ENCODE measurements at regions not wholly inside any gene's neighbourhood (a gene's known extent, or its start where the extent isn't known, plus 50 kb on each side); places are given as distances from the start of the nearest gene placed in this dataset.
A peak's percentile ranks its signal among the peaks of the same experiment; 100 is the strongest.

DNA sequence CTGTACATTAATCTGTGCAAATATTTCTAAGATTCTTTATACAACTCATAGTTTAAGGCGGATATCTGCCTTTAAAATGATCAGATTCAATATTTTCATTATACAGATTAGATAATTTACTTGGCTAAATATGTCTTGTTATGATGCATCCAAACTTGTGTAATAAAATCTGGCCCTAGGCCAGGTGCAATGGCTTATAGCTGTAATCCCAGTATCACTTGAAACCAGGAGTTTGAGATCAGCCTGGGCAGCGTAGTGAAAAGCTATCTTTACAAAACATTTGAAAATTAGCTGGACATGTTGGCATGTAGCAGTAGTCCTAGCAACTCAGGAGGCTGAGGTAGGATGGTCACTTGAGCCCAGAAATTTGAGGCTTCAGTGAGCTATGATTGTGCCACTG lies 2002.2 kb upstream of the ACO1 start:
- peak; percentile 12 for DNase-seq (ENCODE audit: low read depth)
- TF ChIP-seq, protein P1, sequence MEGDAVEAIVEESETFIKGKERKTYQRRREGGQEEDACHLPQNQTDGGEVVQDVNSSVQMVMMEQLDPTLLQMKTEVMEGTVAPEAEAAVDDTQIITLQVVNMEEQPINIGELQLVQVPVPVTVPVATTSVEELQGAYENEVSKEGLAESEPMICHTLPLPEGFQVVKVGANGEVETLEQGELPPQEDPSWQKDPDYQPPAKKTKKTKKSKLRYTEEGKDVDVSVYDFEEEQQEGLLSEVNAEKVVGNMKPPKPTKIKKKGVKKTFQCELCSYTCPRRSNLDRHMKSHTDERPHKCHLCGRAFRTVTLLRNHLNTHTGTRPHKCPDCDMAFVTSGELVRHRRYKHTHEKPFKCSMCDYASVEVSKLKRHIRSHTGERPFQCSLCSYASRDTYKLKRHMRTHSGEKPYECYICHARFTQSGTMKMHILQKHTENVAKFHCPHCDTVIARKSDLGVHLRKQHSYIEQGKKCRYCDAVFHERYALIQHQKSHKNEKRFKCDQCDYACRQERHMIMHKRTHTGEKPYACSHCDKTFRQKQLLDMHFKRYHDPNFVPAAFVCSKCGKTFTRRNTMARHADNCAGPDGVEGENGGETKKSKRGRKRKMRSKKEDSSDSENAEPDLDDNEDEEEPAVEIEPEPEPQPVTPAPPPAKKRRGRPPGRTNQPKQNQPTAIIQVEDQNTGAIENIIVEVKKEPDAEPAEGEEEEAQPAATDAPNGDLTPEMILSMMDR (IDR thresholded peaks at IDR 0.05; ENCODE audit: low read length, missing control alignments): no peak
- no peak overlapping the region for H3K4me3 ChIP-seq (replicated peaks; ENCODE audit: low read depth, low read length)

DNA sequence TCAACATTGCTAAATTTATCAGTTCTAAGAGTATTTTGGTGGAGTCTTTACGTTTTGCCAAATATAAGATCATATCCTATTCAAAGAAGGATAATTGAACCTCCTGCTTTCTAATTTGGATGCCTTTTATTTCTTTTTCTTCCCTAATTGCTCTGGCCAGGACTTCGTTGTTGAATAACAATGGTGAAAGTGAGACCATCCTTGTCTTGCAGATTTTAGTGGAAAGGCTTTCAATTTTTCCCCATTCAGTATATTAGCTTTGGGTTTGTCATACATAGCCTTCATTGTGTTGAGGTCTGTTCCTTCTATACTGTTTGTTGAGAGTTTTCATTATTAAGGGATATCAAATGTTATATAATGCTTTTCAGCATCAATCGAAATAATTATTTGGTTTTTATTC lies 1974.2 kb upstream of the ACO1 start:
- DNase-seq (ENCODE audit: low read depth): no peak
- no peak overlapping the region for H3K4me3 ChIP-seq (replicated peaks; ENCODE audit: low read depth, low read length)
- TF ChIP-seq, protein P1 (IDR thresholded peaks at IDR 0.05; ENCODE audit: low read length, missing control alignments): no peak

DNA sequence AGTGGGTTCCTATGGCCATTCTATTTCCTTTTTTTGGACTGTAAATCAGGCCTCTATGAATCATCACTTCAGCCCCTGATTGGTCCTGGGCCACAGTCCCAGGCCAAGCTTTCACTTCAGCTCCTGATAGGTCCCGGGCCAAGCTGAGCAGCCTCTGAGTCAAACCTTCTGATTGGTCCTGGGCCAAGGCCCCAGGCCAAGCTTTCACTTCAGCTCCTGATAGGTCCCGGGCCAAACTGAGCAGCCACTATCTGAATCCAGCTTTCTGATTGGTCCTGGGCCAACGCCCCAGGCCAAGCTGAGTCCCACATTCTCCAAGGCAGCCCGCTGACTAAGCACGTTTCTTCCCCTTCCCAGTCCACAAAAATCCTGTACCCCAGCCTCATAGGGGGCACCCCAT lies 1972.9 kb upstream of the ACO1 start:
- DNase-seq (ENCODE audit: low read depth): no peak
- no peak overlapping the region for H3K4me3 ChIP-seq (replicated peaks; ENCODE audit: low read depth, low read length)
- TF ChIP-seq, protein P1 (IDR thresholded peaks at IDR 0.05; ENCODE audit: low read length, missing control alignments): no peak

DNA sequence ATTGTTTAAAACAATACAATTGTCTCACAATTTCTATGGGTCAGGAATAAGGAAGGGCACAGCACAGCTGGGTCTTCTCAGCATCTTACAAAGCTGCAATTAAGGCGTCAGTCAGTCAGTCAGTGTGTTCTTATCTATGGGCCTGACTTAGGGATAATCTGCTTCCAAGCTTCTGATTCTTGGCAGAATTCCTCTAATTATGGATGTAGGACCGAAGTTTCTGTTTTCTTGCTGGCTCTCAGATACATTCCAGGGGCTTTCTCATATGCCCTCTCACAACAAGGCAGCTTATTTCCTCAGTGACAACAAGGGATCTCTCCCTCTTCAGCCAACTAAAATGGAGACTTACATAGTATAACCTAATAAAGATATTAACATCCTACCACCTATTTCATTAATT lies 1925.3 kb upstream of the ACO1 start:
- no peak overlapping the region for H3K4me3 ChIP-seq (replicated peaks; ENCODE audit: low read depth, low read length)
- DNase-seq (ENCODE audit: low read depth): no peak
- TF ChIP-seq, protein P1 (IDR thresholded peaks at IDR 0.05; ENCODE audit: low read length, missing control alignments): no peak

DNA sequence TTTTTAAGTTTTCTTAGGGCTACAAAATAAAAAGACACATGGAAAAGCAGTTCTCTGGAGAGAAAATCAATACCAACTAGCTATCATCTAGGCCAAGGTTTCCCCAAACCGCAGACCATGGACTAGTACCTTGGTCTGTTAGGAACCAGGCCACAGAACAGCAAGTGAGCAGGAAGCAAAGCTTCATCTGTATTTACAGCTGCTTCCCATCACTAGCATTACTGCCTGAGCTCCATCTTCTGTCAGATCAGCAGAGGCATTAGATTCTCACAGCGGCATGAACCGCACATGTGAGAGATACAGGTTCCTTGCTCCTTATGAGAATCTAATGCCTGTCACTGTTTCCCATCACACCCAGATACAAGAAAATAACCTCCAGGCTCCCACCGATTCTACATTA lies 1907.6 kb upstream of the ACO1 start:
- no peak for DNase-seq (ENCODE audit: low read depth)
- TF ChIP-seq, protein P1 (IDR thresholded peaks at IDR 0.05; ENCODE audit: low read length, missing control alignments): no peak
- no peak overlapping the region for H3K4me3 ChIP-seq (replicated peaks; ENCODE audit: low read depth, low read length)

DNA sequence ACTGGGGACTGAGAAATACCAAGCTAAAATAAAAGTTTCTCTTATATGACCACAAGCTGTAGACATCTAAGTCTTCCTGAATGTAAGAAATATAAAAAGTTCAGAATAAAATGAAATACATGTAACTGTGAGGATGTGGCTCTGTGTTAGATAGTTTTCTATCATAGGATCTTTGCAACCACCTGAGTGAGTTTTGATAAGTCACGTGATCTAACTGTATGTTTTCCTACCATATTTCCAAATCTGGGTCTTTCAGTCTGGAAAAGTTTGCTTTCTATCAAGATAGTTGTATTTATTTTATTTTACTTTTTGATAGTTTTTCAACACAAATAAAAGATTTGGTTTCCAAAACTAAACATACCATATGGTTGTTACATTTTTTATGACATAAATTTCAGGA lies 1905.8 kb upstream of the ACO1 start:
- no peak for DNase-seq (ENCODE audit: low read depth)
- TF ChIP-seq, protein P1 (IDR thresholded peaks at IDR 0.05; ENCODE audit: low read length, missing control alignments): no peak
- H3K4me3 ChIP-seq (replicated peaks; ENCODE audit: low read depth, low read length): no peak overlapping the region

DNA sequence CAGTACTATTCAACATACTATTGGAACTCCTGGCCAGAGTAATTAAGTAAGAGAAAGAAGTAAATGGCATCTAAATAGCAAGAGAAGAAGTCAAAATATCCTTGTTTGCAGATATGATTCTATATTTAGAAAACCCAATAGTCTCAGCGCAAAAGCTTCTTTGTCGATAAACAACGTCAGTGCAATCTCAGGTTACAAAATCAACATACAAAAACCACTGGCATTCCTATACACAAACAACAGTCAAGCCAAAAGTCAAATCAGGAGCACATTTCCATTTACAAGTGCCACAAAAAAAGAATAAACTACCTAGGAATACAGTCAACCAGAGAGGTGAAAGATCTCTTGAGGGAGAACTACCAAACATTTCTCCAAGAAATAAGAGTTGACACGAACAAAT lies 1901.9 kb upstream of the ACO1 start:
- TF ChIP-seq, protein P1 (IDR thresholded peaks at IDR 0.05; ENCODE audit: low read length, missing control alignments): no peak
- DNase-seq (ENCODE audit: low read depth): no peak
- H3K4me3 ChIP-seq (replicated peaks; ENCODE audit: low read depth, low read length): no peak overlapping the region

Measured in fibroblast of pulmonary artery (primary cell).